ENCODE measurements at regions not wholly inside any gene's neighbourhood (a gene's known extent, or its start where the extent isn't known, plus 50 kb on each side); places are given as distances from the start of the nearest gene placed in this dataset.
"Not testable (repeated sequence)": the region's sequence is repeated elsewhere in the genome, so short reads cannot be mapped to it uniquely, and the experiment has no call there.

- not testable (repeated sequence) for TF ChIP-seq CTCF, POLR2AphosphoS5, POLR2A (IDR thresholded peaks at IDR 0.05)
These were observed 129.8 kb upstream of the HAPLN1 start for GRCh38 chr5:83850412-83850811.
